ENCODE measurements at regions not wholly inside any gene's neighbourhood (a gene's known extent, or its start where the extent isn't known, plus 50 kb on each side); places are given as distances from the start of the nearest gene placed in this dataset.

GRCh38 chr17:55571095-55571494 lies 59.8 kb upstream of the SMIM36 start:
- no peak overlapping the region for H3K4me2 ChIP-seq (ENCODE audit: low read length)
- H3K9me2 ChIP-seq (ENCODE audit: insufficient read depth, low read length), result no peaks in the 10 kb centered on the region
- H3K27ac ChIP-seq (ENCODE audit: low read length), result no peak overlapping the region
- no peak overlapping the region for H3K9ac ChIP-seq (ENCODE audit: low read length)
- no peaks in the 10 kb centered on the region for H3F3A ChIP-seq (ENCODE audit: insufficient read depth, low read length, poor library complexity, severe bottlenecking)
- H3K4me3 ChIP-seq (ENCODE audit: low read length), result no peak overlapping the region
- no peaks in the 10 kb centered on the region for H3K79me2 ChIP-seq (replicated peaks; ENCODE audit: insufficient read depth, low read length)
- H3K27me3 ChIP-seq (ENCODE audit: insufficient read depth, low read depth, low read length), result no peaks in the 10 kb centered on the region
- no peaks in the 10 kb centered on the region for H3K36me3 ChIP-seq (ENCODE audit: insufficient read depth, low read length)
- H2AFZ ChIP-seq (ENCODE audit: low read depth, low read length), result no peak overlapping the region
- H3K9me3 ChIP-seq (ENCODE audit: low read length), result no peaks in the 10 kb centered on the region
- TF ChIP-seq TAF1 (IDR thresholded peaks at IDR 0.05; ENCODE audit: low read depth), result no peak
- TF ChIP-seq MXI1 (conservative IDR thresholded peaks at IDR 0.05; ENCODE audit: poor library complexity, severe bottlenecking), result no peak
- TF ChIP-seq POLR2AphosphoS5 (IDR thresholded peaks at IDR 0.05), result no peak
- no peak for TF ChIP-seq CTCF (IDR thresholded peaks at IDR 0.05; ENCODE audit: poor library complexity, severe bottlenecking)
- no peak for TF ChIP-seq EZH2 (IDR thresholded peaks at IDR 0.05; ENCODE audit: borderline replicate concordance, insufficient read depth, low read length, poor library complexity, severe bottlenecking)
- TF ChIP-seq EP300 (conservative IDR thresholded peaks at IDR 0.05; ENCODE audit: poor library complexity, severe bottlenecking), result no peak
- TF ChIP-seq SMC3 (conservative IDR thresholded peaks at IDR 0.05; ENCODE audit: poor library complexity), result no peak
- H4K20me1 ChIP-seq (ENCODE audit: insufficient read depth), result no peaks in the 10 kb centered on the region

GRCh38 chr17:55570391-55570790 lies 59.1 kb upstream of the SMIM36 start:
- Histone ChIP-seq H4K20me1 (ENCODE audit: insufficient read depth) (no peaks in the 10 kb centered on the region), H3K79me2 (replicated peaks; ENCODE audit: insufficient read depth, low read length) (no peaks in the 10 kb centered on the region), H3K9me3 (ENCODE audit: low read length) (no peaks in the 10 kb centered on the region), H3K36me3 (ENCODE audit: insufficient read depth, low read length) (no peaks in the 10 kb centered on the region), H3K27ac (ENCODE audit: low read length) (no peak overlapping the region), H3K9ac (ENCODE audit: low read length) (no peak overlapping the region), H3F3A (ENCODE audit: insufficient read depth, low read length, poor library complexity, severe bottlenecking) (no peaks in the 10 kb centered on the region), H3K4me2 (ENCODE audit: low read length) (no peak overlapping the region), H3K9me2 (ENCODE audit: insufficient read depth, low read length) (no peaks in the 10 kb centered on the region), H3K27me3 (ENCODE audit: insufficient read depth, low read depth, low read length) (no peaks in the 10 kb centered on the region), H2AFZ (ENCODE audit: low read depth, low read length) (no peak overlapping the region), H3K4me3 (ENCODE audit: low read length) (no peak overlapping the region)
- TF ChIP-seq TAF1 (IDR thresholded peaks at IDR 0.05; ENCODE audit: low read depth), result no peak
- no peak for TF ChIP-seq REST (IDR thresholded peaks at IDR 0.05; ENCODE audit: borderline replicate concordance)
- no peak for TF ChIP-seq RAD21 (conservative IDR thresholded peaks at IDR 0.05)
- no peak for TF ChIP-seq CTCF (IDR thresholded peaks at IDR 0.05; ENCODE audit: poor library complexity, severe bottlenecking)
- TF ChIP-seq EP300 (conservative IDR thresholded peaks at IDR 0.05; ENCODE audit: poor library complexity, severe bottlenecking), result no peak
- TF ChIP-seq POLR2AphosphoS5 (IDR thresholded peaks at IDR 0.05), result no peak
- no peak for TF ChIP-seq SMC3 (conservative IDR thresholded peaks at IDR 0.05; ENCODE audit: poor library complexity)
- no peak for TF ChIP-seq MXI1 (conservative IDR thresholded peaks at IDR 0.05; ENCODE audit: poor library complexity, severe bottlenecking)

All from neural cell (in vitro differentiated cells).